H1 (cell line): ENCODE measurements at regions not wholly inside any gene's neighbourhood (a gene's known extent, or its start where the extent isn't known, plus 50 kb on each side); places are given as distances from the start of the nearest gene placed in this dataset.

Experiments
- CTCF ChIA-PET: fragments of 300-600 bp; sonication (Branson Sonifier 250); formaldehyde crosslinking; loops from one replicate; lab custom pipeline; 2021; ENCODE audit not compliant: partially characterized antibody; lab: Charles Lee
- POLR2A ChIA-PET: fragments of 300-600 bp; sonication (Branson Sonifier 250); formaldehyde crosslinking; loops from one replicate; lab custom pipeline; 2021; ENCODE audit warnings: inconsistent platforms; ENCODE audit not compliant: partially characterized antibody; lab: Charles Lee
- DNase-seq, 2 experiments: peaks; one replicate each; pipeline versions ENCODE4 v3.0.0 to v3.0.0-alpha.2; 2010 to 2022; ENCODE audit warnings: low spot score in 2 of 2, low read depth in 1 of 2, mixed read lengths in 1 of 2
- FAIRE-seq: peaks from 2 replicates; lab custom pipeline; 2011; peaks lifted over from hg19 to GRCh38; lab: Jason Lieb, UNC
- H2AFZ ChIP-seq: 2 replicates; pipeline ENCODE4 v1.8.1; 2012; ENCODE audit warnings: low read length, inconsistent platforms
- H2AK5ac ChIP-seq: 2 replicates; pipeline ENCODE4 v1.6.1; 2013; ENCODE audit warnings: low read depth, low read length
- H2BK120ac ChIP-seq: replicated peaks from 2 replicates; pipeline ENCODE3; 2013; ENCODE audit warnings: low read depth, low read length, inconsistent platforms
- H2BK12ac ChIP-seq: 2 replicates; pipeline ENCODE4 v1.6.1; 2013; ENCODE audit warnings: low read depth, low read length
- H2BK15ac ChIP-seq: 2 replicates; pipeline ENCODE4 v1.6.1; 2013; ENCODE audit warnings: low read length
- H2BK20ac ChIP-seq: 2 replicates; pipeline ENCODE4 v1.6.1; 2013; ENCODE audit warnings: low read length
- H2BK5ac ChIP-seq: 2 replicates; pipeline ENCODE4 v1.6.1; 2013; ENCODE audit warnings: low read depth, low read length
- H3K14ac ChIP-seq: 2 replicates; pipeline ENCODE4 v1.6.1; 2013; ENCODE audit warnings: inconsistent platforms; ENCODE audit not compliant: insufficient read length
- H3K18ac ChIP-seq: 2 replicates; pipeline ENCODE4 v1.6.1; 2013; ENCODE audit warnings: low read length; ENCODE audit errors: extremely low read depth
- H3K23ac ChIP-seq: 2 replicates; pipeline ENCODE4 v1.6.1; 2013; ENCODE audit warnings: inconsistent platforms; ENCODE audit not compliant: insufficient read length
- H3K23me2 ChIP-seq: 2 replicates; pipeline ENCODE4 v1.6.1; 2013; ENCODE audit warnings: low read depth, low read length
- H3K27ac ChIP-seq: 2 replicates; pipeline ENCODE4 v1.6.1; 2011; ENCODE audit warnings: low read depth, low read length, inconsistent platforms
- H3K27me3 ChIP-seq, 4 experiments: replicated peaks in 1 of 4; 1 replicate in 1 of 4; 2 replicates in 3 of 4; pipeline versions ENCODE4 v1.6.1 to v1.8.1; 2011 to 2013; ENCODE audit warnings: low read length in 3 of 4, mild to moderate bottlenecking in 3 of 4, inconsistent platforms in 2 of 4, mixed read lengths in 2 of 4, moderate library complexity in 1 of 4; ENCODE audit not compliant: control insufficient read depth in 3 of 4, insufficient read depth in 3 of 4; ENCODE audit errors: extremely low read depth in 1 of 4
- H3K36me3 ChIP-seq, 4 experiments: 2 replicates each; pipeline versions ENCODE4 v1.6.1 to v1.8.1; 2011 to 2013; ENCODE audit warnings: mild to moderate bottlenecking in 4 of 4, low read length in 3 of 4, moderate library complexity in 2 of 4, control low read depth in 1 of 4, inconsistent platforms in 1 of 4; ENCODE audit not compliant: insufficient read depth in 4 of 4, control insufficient read depth in 2 of 4
- H3K4ac ChIP-seq: replicated peaks from 2 replicates; pipeline ENCODE3; 2013; ENCODE audit warnings: low read length, low read depth, mixed read lengths, inconsistent platforms; ENCODE audit not compliant: insufficient read length
- H3K4me1 ChIP-seq, 4 experiments: replicated peaks in 1 of 4; 1 replicate in 1 of 4; 2 replicates in 3 of 4; pipeline versions ENCODE4 v1.6.1 to v1.8.1; 2011 to 2013; ENCODE audit warnings: low read length in 3 of 4, inconsistent platforms in 2 of 4, mixed read lengths in 1 of 4; ENCODE audit not compliant: insufficient read depth in 4 of 4, control insufficient read depth in 3 of 4
- H3K4me2 ChIP-seq, 2 experiments: 2 replicates each; pipeline versions ENCODE4 v1.6.1 to v1.8.1; 2011 to 2013; ENCODE audit warnings: low read depth in 2 of 2, low read length in 2 of 2, control low read depth in 1 of 2, inconsistent platforms in 1 of 2, mild to moderate bottlenecking in 1 of 2; ENCODE audit not compliant: insufficient read depth in 1 of 2
- H3K4me3 ChIP-seq, 4 experiments: fragments of 200-600, 300-600 bp in 1 of 4; sonication (generic), shearing (Covaris generic), sonication (Bioruptor Twin) in 1 of 4; 2 replicates each; pipeline versions ENCODE4 v1.5.1 to v1.8.1; 2011 to 2016; ENCODE audit warnings: low read length in 4 of 4, low read depth in 3 of 4, control low read depth in 2 of 4, inconsistent platforms in 2 of 4, mild to moderate bottlenecking in 2 of 4, mixed read lengths in 1 of 4, moderate library complexity in 1 of 4; ENCODE audit not compliant: insufficient read depth in 2 of 4; ENCODE audit errors: extremely low read depth in 1 of 4
- H3K56ac ChIP-seq: replicated peaks from 2 replicates; pipeline ENCODE3; 2013; ENCODE audit warnings: low read depth, mild to moderate bottlenecking, mixed read lengths, low read length, inconsistent platforms; ENCODE audit not compliant: insufficient read length
- H3K79me1 ChIP-seq: 2 replicates; pipeline ENCODE4 v1.6.1; 2013; ENCODE audit warnings: low read depth, low read length, control low read depth
- H3K79me2 ChIP-seq, 2 experiments: 2 replicates each; pipeline versions ENCODE4 v1.6.1 to v1.8.1; 2012 to 2013; ENCODE audit warnings: low read length in 2 of 2, mild to moderate bottlenecking in 2 of 2, inconsistent platforms in 1 of 2; ENCODE audit not compliant: insufficient read depth in 2 of 2, control insufficient read depth in 1 of 2
- H3K9ac ChIP-seq, 4 experiments: replicated peaks in 1 of 4; 1 replicate in 1 of 4; 2 replicates in 3 of 4; pipeline versions ENCODE4 v1.6.1 to v1.8.1; 2011 to 2013; ENCODE audit warnings: low read depth in 3 of 4, low read length in 3 of 4, control low read depth in 2 of 4, mild to moderate bottlenecking in 2 of 4, moderate library complexity in 2 of 4, inconsistent platforms in 1 of 4; ENCODE audit errors: extremely low read depth in 1 of 4
- H3K9me3 ChIP-seq, 2 experiments: 2 replicates each; pipeline versions ENCODE4 v1.6.1 to v1.8.1; 2012 to 2013; ENCODE audit warnings: mild to moderate bottlenecking in 2 of 2, moderate library complexity in 2 of 2, control low read depth in 1 of 2, inconsistent platforms in 1 of 2, low read depth in 1 of 2, low read length in 1 of 2, mixed read lengths in 1 of 2; ENCODE audit not compliant: insufficient read depth in 2 of 2
- H4K20me1 ChIP-seq, 2 experiments: replicated peaks in 1 of 2; 2 replicates each; pipeline versions ENCODE3 to v1.8.1; 2011 to 2013; ENCODE audit warnings: inconsistent platforms in 2 of 2, low read length in 2 of 2, mild to moderate bottlenecking in 1 of 2; ENCODE audit not compliant: insufficient read depth in 2 of 2, control insufficient read depth in 1 of 2
- H4K5ac ChIP-seq: 2 replicates; pipeline ENCODE4 v1.6.1; 2013; ENCODE audit warnings: low read length, low read depth, mixed read lengths, inconsistent platforms; ENCODE audit not compliant: insufficient read length
- H4K8ac ChIP-seq: 2 replicates; pipeline ENCODE4 v1.8.0; 2013; ENCODE audit warnings: mild to moderate bottlenecking, moderate library complexity, low read length, inconsistent platforms; ENCODE audit not compliant: insufficient read depth; ENCODE audit errors: extremely low read depth
- H4K91ac ChIP-seq: replicated peaks from 2 replicates; pipeline ENCODE3; 2013; ENCODE audit warnings: low read length, mixed read lengths, inconsistent platforms; ENCODE audit not compliant: insufficient read length
- ASH2L ChIP-seq: fragments of 200-600, 300-600 bp; sonication (generic); IDR thresholded peaks from one replicate; pipeline ENCODE4 v1.7.1; 2017; ENCODE audit warnings: low read length
- BCL11A ChIP-seq, 2 experiments: IDR thresholded peaks; one replicate each; pipeline ENCODE4 v1.6.1; 2011; ENCODE audit warnings: low read depth in 2 of 2, low read length in 2 of 2, mild to moderate bottlenecking in 2 of 2
- CEBPB ChIP-seq: IDR thresholded peaks from 2 replicates; pipeline ENCODE4 v1.6.1; 2012; ENCODE audit warnings: low read depth, low read length
- CHD1 ChIP-seq: IDR thresholded peaks from 2 replicates; pipeline ENCODE4 v1.6.1; 2012; ENCODE audit warnings: low read depth, low read length, improper control_type of control experiment
- MAX ChIP-seq: IDR thresholded peaks from 2 replicates; pipeline ENCODE4 v1.6.1; 2012; ENCODE audit warnings: inconsistent platforms
- RBBP5 ChIP-seq: IDR thresholded peaks from 2 replicates; pipeline ENCODE4 v1.7.1; 2012; ENCODE audit warnings: low read depth, mild to moderate bottlenecking, inconsistent platforms, low read length, moderate library complexity, borderline replicate concordance
- RFX5 ChIP-seq: IDR thresholded peaks from 2 replicates; pipeline ENCODE4 v1.6.1; 2011; ENCODE audit warnings: low read depth, low read length, improper control_type of control experiment, borderline replicate concordance
- SIN3A ChIP-seq, 2 experiments: IDR thresholded peaks in 1 of 2; conservative IDR thresholded peaks in 1 of 2; 2 replicates each; pipeline ENCODE4 v1.6.1; 2011 to 2012; ENCODE audit warnings: low read length in 2 of 2, improper control_type of control experiment in 1 of 2, low read depth in 1 of 2, mild to moderate bottlenecking in 1 of 2
- SIRT6 ChIP-seq: IDR thresholded peaks from one replicate; pipeline ENCODE4 v1.7.1; 2012; ENCODE audit warnings: low read length, inconsistent platforms
- SIX5 ChIP-seq: IDR thresholded peaks from 2 replicates; pipeline ENCODE4 v1.6.1; 2011; ENCODE audit warnings: mild to moderate bottlenecking, low read depth, low read length
- SRF ChIP-seq: IDR thresholded peaks from 2 replicates; pipeline ENCODE4 v1.6.1; 2011; ENCODE audit warnings: mild to moderate bottlenecking, low read depth, low read length, moderate library complexity
- SUZ12 ChIP-seq: fragments of 200-600 bp; sonication (generic); IDR thresholded peaks from 2 replicates; pipeline ENCODE4 v1.6.1; 2012; ENCODE audit warnings: mild to moderate bottlenecking, inconsistent platforms, low read length, moderate library complexity, mixed read lengths
- WGBS, 2 experiments: shearing (Covaris generic) in 1 of 2; methylation state at CpG; one replicate each; pipeline versions ENCODE4 v1.1.6 to v1.1.7; 2013 to 2015; ENCODE audit warnings: low lambda C conversion rate in 2 of 2, mixed read lengths in 2 of 2, inconsistent platforms in 1 of 2, low coverage in 1 of 2, missing lambda C conversion rate in 1 of 2; ENCODE audit not compliant: insufficient replicate concordance in 2 of 2, insufficient coverage in 1 of 2, insufficient read length in 1 of 2; ENCODE audit errors: extremely low coverage in 1 of 2, missing lambda C conversion rate in 1 of 2; 5-methylcytosine and 5-hydroxymethylcytosine counted together
- TF ChIP-seq, protein P1 (sequence below), 3 experiments: IDR thresholded peaks; 1 replicate in 2 of 3; 2 replicates in 1 of 3; pipeline versions ENCODE4 v1.5.1 to v1.6.1; 2011; ENCODE audit warnings: low read length in 3 of 3, mild to moderate bottlenecking in 3 of 3, inconsistent platforms in 2 of 3, low read depth in 1 of 3, moderate library complexity in 1 of 3; ENCODE audit not compliant: insufficient read depth in 1 of 3; ENCODE audit errors: control extremely low read depth in 1 of 3

- Histone ChIP-seq H2BK12ac (no peak overlapping the region), H3K23ac (no peak overlapping the region), H3K18ac (no peak overlapping the region), H2BK20ac (no peak overlapping the region), H3K4me1 (no peaks in the 10 kb centered on the region), H4K5ac (no peak overlapping the region), H2BK5ac (no peak overlapping the region), H3K27ac (no peak overlapping the region), H3K79me2 (no peaks in the 10 kb centered on the region), H3K4ac (no peak overlapping the region), H2BK120ac (no peak overlapping the region), H3K36me3 (no peaks in the 10 kb centered on the region), H2AFZ (no peak overlapping the region), H3K9me3 (no peaks in the 10 kb centered on the region), H3K4me3 (no peak overlapping the region), H3K9ac (no peak overlapping the region), H3K27me3 (no peaks in the 10 kb centered on the region), H3K4me2 (no peak overlapping the region), H4K91ac (no peak overlapping the region), H3K79me1 (no peaks in the 10 kb centered on the region), H4K20me1 (no peaks in the 10 kb centered on the region), H2BK15ac (no peak overlapping the region), H3K14ac (no peak overlapping the region), H4K8ac (no peak overlapping the region), H3K23me2 (no peaks in the 10 kb centered on the region), H2AK5ac (no peak overlapping the region), H3K56ac (no peak overlapping the region)
- ChIA-PET CTCF (no interaction called here), POLR2A (no interaction called here)
- WGBS, 2 experiments: 97% methylated on average over 10 of the region's 10 CpGs; no CpG with 5 or more reads in 1 of the 2 experiments
- FAIRE-seq (no peak), DNase-seq (no peak)
- no peak for TF ChIP-seq SIX5
- TF ChIP-seq SUZ12: no peak
- TF ChIP-seq CEBPB: no peak
- TF ChIP-seq BCL11A (IDR thresholded peaks at IDR 0.05; ENCODE audit: low read depth in 2 of 2, low read length in 2 of 2): no peak
- TF ChIP-seq RFX5: no peak
- TF ChIP-seq ASH2L: no peak
- no peak for TF ChIP-seq MAX
- no peak for TF ChIP-seq SIN3A (conservative IDR thresholded peaks at IDR 0.05 in 1 of 2, IDR thresholded peaks at IDR 0.05 in 1 of 2; ENCODE audit: low read depth in 1 of 2, low read length in 2 of 2)
- TF ChIP-seq RBBP5: no peak
- TF ChIP-seq, protein P1, sequence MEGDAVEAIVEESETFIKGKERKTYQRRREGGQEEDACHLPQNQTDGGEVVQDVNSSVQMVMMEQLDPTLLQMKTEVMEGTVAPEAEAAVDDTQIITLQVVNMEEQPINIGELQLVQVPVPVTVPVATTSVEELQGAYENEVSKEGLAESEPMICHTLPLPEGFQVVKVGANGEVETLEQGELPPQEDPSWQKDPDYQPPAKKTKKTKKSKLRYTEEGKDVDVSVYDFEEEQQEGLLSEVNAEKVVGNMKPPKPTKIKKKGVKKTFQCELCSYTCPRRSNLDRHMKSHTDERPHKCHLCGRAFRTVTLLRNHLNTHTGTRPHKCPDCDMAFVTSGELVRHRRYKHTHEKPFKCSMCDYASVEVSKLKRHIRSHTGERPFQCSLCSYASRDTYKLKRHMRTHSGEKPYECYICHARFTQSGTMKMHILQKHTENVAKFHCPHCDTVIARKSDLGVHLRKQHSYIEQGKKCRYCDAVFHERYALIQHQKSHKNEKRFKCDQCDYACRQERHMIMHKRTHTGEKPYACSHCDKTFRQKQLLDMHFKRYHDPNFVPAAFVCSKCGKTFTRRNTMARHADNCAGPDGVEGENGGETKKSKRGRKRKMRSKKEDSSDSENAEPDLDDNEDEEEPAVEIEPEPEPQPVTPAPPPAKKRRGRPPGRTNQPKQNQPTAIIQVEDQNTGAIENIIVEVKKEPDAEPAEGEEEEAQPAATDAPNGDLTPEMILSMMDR (IDR thresholded peaks at IDR 0.05; ENCODE audit: control extremely low read depth in 1 of 3, insufficient read depth in 1 of 3, low read depth in 1 of 3, low read length in 3 of 3): no peak
- no peak for TF ChIP-seq CHD1
- TF ChIP-seq SIRT6: no peak
- TF ChIP-seq SRF: no peak
Observed at GRCh38 chr13:66099825-66100224, 1130.3 kb downstream of the PCDH9 start.
